Upper lobe of left lung (tissue), 6 donors: ENCODE measurements at regions not wholly inside any gene's neighbourhood (a gene's known extent, or its start where the extent isn't known, plus 50 kb on each side); places are given as distances from the start of the nearest gene placed in this dataset.

Experiments used
- ATAC-seq, 2 donors: fragments of 200-7000 bp; cut with Tn5 transposase; one replicate each; pipeline ENCODE4 v1.9.1; 2022; ENCODE audit warnings: mild to moderate bottlenecking in 2 of 2, moderate library complexity in 2 of 2; ENCODE audit not compliant: low FRiP score in 2 of 2
- DNase-seq, 2 donors: peaks; one replicate each; pipeline ENCODE4 v3.0.0-alpha.2; 2019 to 2020
- H3K27ac ChIP-seq, 4 donors: fragments of 200-600 bp; sonication (generic); one replicate each; pipeline ENCODE4 v1.5.1; 2016 to 2019
- H3K27me3 ChIP-seq, 4 donors: fragments of 200-600 bp; sonication (generic); one replicate each; pipeline ENCODE4 v1.5.1; 2017 to 2019
- H3K36me3 ChIP-seq, 4 donors: fragments of 200-600 bp; sonication (generic); one replicate each; pipeline ENCODE4 v1.5.1; 2016 to 2019
- H3K4me1 ChIP-seq, 4 donors: fragments of 200-600 bp; sonication (generic); one replicate each; pipeline ENCODE4 v1.5.1; 2018 to 2019
- H3K4me3 ChIP-seq, 4 donors: fragments of 200-600 bp; sonication (generic); one replicate each; pipeline ENCODE4 v1.5.1; 2017 to 2019; ENCODE audit warnings: mild to moderate bottlenecking in 2 of 4, moderate library complexity in 1 of 4
- H3K9me3 ChIP-seq, 4 donors: fragments of 200-600 bp; sonication (generic); one replicate each; pipeline ENCODE4 v1.5.1; 2018 to 2019
- EP300 ChIP-seq, 4 donors: sonication (generic); formaldehyde crosslinking; IDR thresholded peaks; one replicate each; pipeline ENCODE4 v1.5.1; 2017; ENCODE audit warnings: antibody characterized with exemption in 4 of 4, control low read depth in 2 of 4
- POLR2A ChIP-seq, 4 donors: fragments of 450-650 bp; IDR thresholded peaks; one replicate each; pipeline ENCODE4 v1.5.1; 2016 to 2017; ENCODE audit warnings: antibody characterized with exemption in 4 of 4, mild to moderate bottlenecking in 2 of 4
- POLR2AphosphoS5 ChIP-seq, 2 donors: sonication (generic); formaldehyde crosslinking; IDR thresholded peaks; one replicate each; pipeline ENCODE4 v1.5.1; 2017; ENCODE audit warnings: antibody characterized with exemption in 2 of 2
- WGBS, 2 donors: methylation state at CpG; one replicate each; pipeline ENCODE4 v1.1.5; 2017 to 2018; 5-methylcytosine and 5-hydroxymethylcytosine counted together
- TF ChIP-seq, protein P1 (sequence below), 6 experiments: fragments of 450-650 bp in 4 of 6; fragments of 200-600 bp in 2 of 6; sonication (generic) in 2 of 6; IDR thresholded peaks; one replicate each; pipeline ENCODE4 v1.5.1; 2016 to 2019; ENCODE audit warnings: antibody characterized with exemption in 6 of 6
- donor health status: DM: no; HTN: no; CAD: no; lungs with moderate emphysema.
- donor health status: DM: no; HTN: yes; CAD: no; lungs with severe emphysema.

GRCh38 chr3:14261229-14261628 is 82.6 kb downstream of the LSM3 start:
- peak; percentile 85 to 91 for ATAC-seq
- Histone ChIP-seq H3K4me3 (no peak overlapping the region), H3K36me3 (no peaks in the 10 kb centered on the region), H3K4me1 (peaks cover 3 to 5% (median 4%) of the 10 kb centered on the region in 4 donors), H3K9me3 (no peaks in the 10 kb centered on the region), H3K27me3 (no peaks in the 10 kb centered on the region), H3K27ac (no peak overlapping the region)
- peak in 1 of 2 donors; percentile 88 for DNase-seq
- WGBS, 2 donors = 9 to 17% methylated on average over 8 of the region's 8 CpGs
- no peak for TF ChIP-seq EP300 (IDR thresholded peaks at IDR 0.05)
- TF ChIP-seq, protein P1, sequence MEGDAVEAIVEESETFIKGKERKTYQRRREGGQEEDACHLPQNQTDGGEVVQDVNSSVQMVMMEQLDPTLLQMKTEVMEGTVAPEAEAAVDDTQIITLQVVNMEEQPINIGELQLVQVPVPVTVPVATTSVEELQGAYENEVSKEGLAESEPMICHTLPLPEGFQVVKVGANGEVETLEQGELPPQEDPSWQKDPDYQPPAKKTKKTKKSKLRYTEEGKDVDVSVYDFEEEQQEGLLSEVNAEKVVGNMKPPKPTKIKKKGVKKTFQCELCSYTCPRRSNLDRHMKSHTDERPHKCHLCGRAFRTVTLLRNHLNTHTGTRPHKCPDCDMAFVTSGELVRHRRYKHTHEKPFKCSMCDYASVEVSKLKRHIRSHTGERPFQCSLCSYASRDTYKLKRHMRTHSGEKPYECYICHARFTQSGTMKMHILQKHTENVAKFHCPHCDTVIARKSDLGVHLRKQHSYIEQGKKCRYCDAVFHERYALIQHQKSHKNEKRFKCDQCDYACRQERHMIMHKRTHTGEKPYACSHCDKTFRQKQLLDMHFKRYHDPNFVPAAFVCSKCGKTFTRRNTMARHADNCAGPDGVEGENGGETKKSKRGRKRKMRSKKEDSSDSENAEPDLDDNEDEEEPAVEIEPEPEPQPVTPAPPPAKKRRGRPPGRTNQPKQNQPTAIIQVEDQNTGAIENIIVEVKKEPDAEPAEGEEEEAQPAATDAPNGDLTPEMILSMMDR (IDR thresholded peaks at IDR 0.05) = peak; percentile 87 to 95 (median 92)
- TF ChIP-seq POLR2A (IDR thresholded peaks at IDR 0.05) = no peak
- TF ChIP-seq POLR2AphosphoS5 (IDR thresholded peaks at IDR 0.05) = no peak

DNA sequence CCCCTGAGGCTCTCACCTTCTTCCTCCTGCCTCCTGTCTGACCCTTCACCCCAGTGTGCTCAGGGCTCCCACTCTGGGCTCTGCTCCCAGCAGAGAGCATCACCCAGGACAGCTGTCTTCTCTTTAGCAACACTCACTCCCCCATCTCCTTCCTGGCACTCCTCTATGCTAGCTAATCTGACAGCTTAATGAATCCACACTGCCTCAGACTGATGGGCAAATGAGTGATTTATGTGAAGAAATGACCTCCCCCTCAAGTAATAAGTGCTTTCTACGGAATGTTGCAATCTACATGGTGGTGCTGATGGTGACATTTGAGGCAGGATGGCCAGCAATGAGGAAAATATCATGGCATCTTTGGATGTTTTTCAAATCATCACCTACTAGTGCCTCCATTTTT is 83.6 kb downstream of the LSM3 start:
- Histone ChIP-seq H3K4me3 (no peak overlapping the region), H3K27me3 (no peaks in the 10 kb centered on the region), H3K27ac (no peak overlapping the region), H3K36me3 (no peaks in the 10 kb centered on the region), H3K4me1 (peaks cover 3 to 5% (median 4%) of the 10 kb centered on the region in 4 donors), H3K9me3 (no peaks in the 10 kb centered on the region)
- DNase-seq (no peak), ATAC-seq (no peak)
- 67 to 93% methylated on average over 1 of the region's 1 CpG for WGBS, 2 donors
- TF ChIP-seq, protein P1 (IDR thresholded peaks at IDR 0.05) = no peak
- TF ChIP-seq POLR2A (IDR thresholded peaks at IDR 0.05) = no peak
- peak; percentile 73 to 75 for TF ChIP-seq POLR2AphosphoS5 (IDR thresholded peaks at IDR 0.05)
- TF ChIP-seq EP300 (IDR thresholded peaks at IDR 0.05) = no peak

GRCh38 chr3:14262867-14263266 is 84.2 kb downstream of the LSM3 start:
- no peaks in the 10 kb centered on the region for H3K9me3 ChIP-seq
- no peaks in the 10 kb centered on the region for H3K27me3 ChIP-seq
- WGBS, 2 donors = 67 to 73% methylated on average over 3 of the region's 3 CpGs
- no peak overlapping the region for H3K4me3 ChIP-seq
- ATAC-seq = no peak
- no peak overlapping the region for H3K27ac ChIP-seq
- DNase-seq = no peak
- TF ChIP-seq EP300 (IDR thresholded peaks at IDR 0.05) (no peak), POLR2A (IDR thresholded peaks at IDR 0.05) (no peak), POLR2AphosphoS5 (IDR thresholded peaks at IDR 0.05) (no peak)
- TF ChIP-seq, protein P1 (IDR thresholded peaks at IDR 0.05) = no peak
- H3K36me3 ChIP-seq = no peaks in the 10 kb centered on the region
- H3K4me1 ChIP-seq = peaks cover 3 to 5% (median 4%) of the 10 kb centered on the region in 4 donors

- Histone ChIP-seq H3K9me3 (no peaks in the 10 kb centered on the region), H3K4me3 (no peak overlapping the region), H3K27me3 (no peaks in the 10 kb centered on the region), H3K4me1 (peaks cover 3 to 5% (median 4%) of the 10 kb centered on the region in 4 donors), H3K36me3 (no peaks in the 10 kb centered on the region), H3K27ac (no peak overlapping the region)
- no peak for DNase-seq
- no peak for ATAC-seq
- TF ChIP-seq EP300 (IDR thresholded peaks at IDR 0.05) = no peak
- TF ChIP-seq, protein P1 (IDR thresholded peaks at IDR 0.05) = no peak
- no peak for TF ChIP-seq POLR2AphosphoS5 (IDR thresholded peaks at IDR 0.05)
- no peak for TF ChIP-seq POLR2A (IDR thresholded peaks at IDR 0.05)
- WGBS, 2 donors = 92% methylated on average over 9 of the region's 9 CpGs
These were observed 84.8 kb downstream of the LSM3 start for GRCh38 chr3:14263317-14264005.
